Upper lobe of left lung (tissue), 4 donors: ENCODE measurements at regions not wholly inside any gene's neighbourhood (a gene's known extent, or its start where the extent isn't known, plus 50 kb on each side); places are given as distances from the start of the nearest gene placed in this dataset.

Experiments
- CTCF ChIP-seq, 6 experiments: fragments of 450-650 bp in 4 of 6; fragments of 200-600 bp in 2 of 6; sonication (generic) in 2 of 6; IDR thresholded peaks; one replicate each; pipeline ENCODE4 v1.5.1; 2016 to 2019; ENCODE audit warnings: antibody characterized with exemption in 6 of 6
- POLR2A ChIP-seq, 4 donors: fragments of 450-650 bp; IDR thresholded peaks; one replicate each; pipeline ENCODE4 v1.5.1; 2016 to 2017; ENCODE audit warnings: antibody characterized with exemption in 4 of 4, mild to moderate bottlenecking in 2 of 4

- no peak for TF ChIP-seq POLR2A (IDR thresholded peaks at IDR 0.05)
- TF ChIP-seq CTCF (IDR thresholded peaks at IDR 0.05), result no peak
Measured at GRCh38 chr7:47147213-47147631, 434.7 kb downstream of the TNS3 start.
